ENCODE measurements at regions not wholly inside any gene's neighbourhood (a gene's known extent, or its start where the extent isn't known, plus 50 kb on each side); places are given as distances from the start of the nearest gene placed in this dataset.
"Not testable (repeated sequence)": the region's sequence is repeated elsewhere in the genome, so short reads cannot be mapped to it uniquely, and the experiment has no call there.

GRCh38 chr14:99995700-99996356 is 69.4 kb upstream of the EVL start:
- no peak overlapping the region for H2AK5ac ChIP-seq (ENCODE audit: low read length, severe bottlenecking)
- 39% methylated on average over 2 of the region's 2 CpGs for WGBS

GRCh38 chr14:99996951-99997571 is 68.2 kb upstream of the EVL start:
- no peak overlapping the region for H2AFZ ChIP-seq (ENCODE audit: low read depth, low read length)
- H3K27me3 ChIP-seq (ENCODE audit: control insufficient read depth in 1 of 2, insufficient read depth in 1 of 2, low read length in 2 of 2) = no peaks in the 10 kb centered on the region
- no peak overlapping the region for H4K91ac ChIP-seq (ENCODE audit: low read length)
- no peaks in the 10 kb centered on the region for H3K4me1 ChIP-seq (ENCODE audit: control insufficient read depth, insufficient read depth, low read depth, low read length)
- 95% methylated on average over 3 of the region's 5 CpGs for WGBS
- H2BK5ac ChIP-seq (ENCODE audit: low read depth, low read length, poor library complexity, severe bottlenecking) = no peak overlapping the region
- H3K18ac ChIP-seq (ENCODE audit: low read depth in 1 of 2, low read length in 2 of 2) = no peak overlapping the region
- no peak overlapping the region for H2AK5ac ChIP-seq (ENCODE audit: low read length, severe bottlenecking)
- H3K14ac ChIP-seq (ENCODE audit: low read length in 2 of 2) = no peak overlapping the region
- peaks cover 0 to 3% of the 10 kb centered on the region in 2 experiments for H3K36me3 ChIP-seq (ENCODE audit: control insufficient read depth in 1 of 2, insufficient read depth in 2 of 2, low read depth in 1 of 2, low read length in 2 of 2)
- no peak overlapping the region for H2BK12ac ChIP-seq (ENCODE audit: low read length in 2 of 2)
- no peak for DNase-seq
- H2BK120ac ChIP-seq (ENCODE audit: low read depth, low read length) = no peak overlapping the region
- H4K8ac ChIP-seq (ENCODE audit: low read length) = no peak overlapping the region
- H3K9ac ChIP-seq (ENCODE audit: low read length) = no peak overlapping the region
- no peak overlapping the region for H2BK15ac ChIP-seq (ENCODE audit: low read depth, poor library complexity, severe bottlenecking)
- H3K4ac ChIP-seq (ENCODE audit: low read depth in 1 of 2, low read length in 2 of 2) = no peak overlapping the region
- H3K4me3 ChIP-seq (ENCODE audit: insufficient read depth in 1 of 2, low read depth in 1 of 2, low read length in 2 of 2) = no peak overlapping the region
- no peak overlapping the region for H3K27ac ChIP-seq (ENCODE audit: low read length, poor library complexity, severe bottlenecking)
- H3K79me1 ChIP-seq (replicated peaks; ENCODE audit: low read length, poor library complexity, severe bottlenecking) = peaks cover 29% of the 10 kb centered on the region
- H3K9me3 ChIP-seq (ENCODE audit: control insufficient read depth, low read length) = no peaks in the 10 kb centered on the region
- H3K4me2 ChIP-seq (ENCODE audit: low read length, poor library complexity, severe bottlenecking) = no peak overlapping the region
- H3K23ac ChIP-seq (ENCODE audit: low read length in 2 of 2) = no peak overlapping the region

More at GRCh38 chr14:99995700-99996356, 69.4 kb upstream of the EVL start:
- Histone ChIP-seq H2BK120ac (ENCODE audit: low read depth, low read length) (no peak overlapping the region), H2BK15ac (ENCODE audit: low read depth, poor library complexity, severe bottlenecking) (no peak overlapping the region), H3K4ac (ENCODE audit: low read depth in 1 of 2, low read length in 2 of 2) (no peak overlapping the region), H3K4me1 (ENCODE audit: control insufficient read depth, insufficient read depth, low read depth, low read length) (no peaks in the 10 kb centered on the region), H3K23ac (ENCODE audit: low read length in 2 of 2) (no peak overlapping the region), H3K9me3 (ENCODE audit: control insufficient read depth, low read length) (no peaks in the 10 kb centered on the region), H3K79me1 (replicated peaks; ENCODE audit: low read length, poor library complexity, severe bottlenecking) (peaks cover 33% of the 10 kb centered on the region), H3K4me2 (ENCODE audit: low read length, poor library complexity, severe bottlenecking) (no peak overlapping the region), H3K18ac (ENCODE audit: low read depth in 1 of 2, low read length in 2 of 2) (no peak overlapping the region), H3K9ac (ENCODE audit: low read length) (no peak overlapping the region), H3K36me3 (ENCODE audit: control insufficient read depth in 1 of 2, insufficient read depth in 2 of 2, low read depth in 1 of 2, low read length in 2 of 2) (peaks cover 0 to 3% of the 10 kb centered on the region in 2 experiments), H4K91ac (ENCODE audit: low read length) (no peak overlapping the region), H2BK12ac (ENCODE audit: low read length in 2 of 2) (no peak overlapping the region), H3K4me3 (ENCODE audit: insufficient read depth in 1 of 2, low read depth in 1 of 2, low read length in 2 of 2) (no peak overlapping the region), H2BK5ac (ENCODE audit: low read depth, low read length, poor library complexity, severe bottlenecking) (no peak overlapping the region), H3K27me3 (ENCODE audit: control insufficient read depth in 1 of 2, insufficient read depth in 1 of 2, low read length in 2 of 2) (no peaks in the 10 kb centered on the region), H3K14ac (ENCODE audit: low read length in 2 of 2) (no peak overlapping the region), H3K27ac (ENCODE audit: low read length, poor library complexity, severe bottlenecking) (no peak overlapping the region), H4K8ac (ENCODE audit: low read length) (no peak overlapping the region), H2AFZ (ENCODE audit: low read depth, low read length) (no peak overlapping the region)
- DNase-seq = peak; percentile 55

- WGBS = 96% methylated on average over 15 of the region's 15 CpGs
- H3K4me1 ChIP-seq (ENCODE audit: control insufficient read depth, insufficient read depth, low read depth, low read length) = not testable (repeated sequence)
Observed at GRCh38 chr14:100000398-100000797, 64.8 kb upstream of the EVL start.

GRCh38 chr14:100004392-100004791 is 60.8 kb upstream of the EVL start:
- Histone ChIP-seq H3K4me2 (ENCODE audit: low read length, poor library complexity, severe bottlenecking) (no peak overlapping the region), H2BK15ac (ENCODE audit: low read depth, poor library complexity, severe bottlenecking) (no peak overlapping the region), H3K27ac (ENCODE audit: low read length, poor library complexity, severe bottlenecking) (no peak overlapping the region), H3K36me3 (ENCODE audit: control insufficient read depth in 1 of 2, insufficient read depth in 2 of 2, low read depth in 1 of 2, low read length in 2 of 2) (no peaks in the 10 kb centered on the region), H3K4ac (ENCODE audit: low read depth in 1 of 2, low read length in 2 of 2) (no peak overlapping the region), H3K9ac (ENCODE audit: low read length) (no peak overlapping the region), H2BK5ac (ENCODE audit: low read depth, low read length, poor library complexity, severe bottlenecking) (no peak overlapping the region), H2BK12ac (ENCODE audit: low read length in 2 of 2) (no peak overlapping the region), H3K9me3 (ENCODE audit: control insufficient read depth, low read length) (peaks cover 3% of the 10 kb centered on the region), H2BK120ac (ENCODE audit: low read depth, low read length) (no peak overlapping the region), H2AFZ (ENCODE audit: low read depth, low read length) (no peak overlapping the region), H3K79me1 (replicated peaks; ENCODE audit: low read length, poor library complexity, severe bottlenecking) (peaks cover 23% of the 10 kb centered on the region), H3K4me3 (ENCODE audit: insufficient read depth in 1 of 2, low read depth in 1 of 2, low read length in 2 of 2) (no peak overlapping the region), H4K91ac (ENCODE audit: low read length) (no peak overlapping the region), H3K4me1 (ENCODE audit: control insufficient read depth, insufficient read depth, low read depth, low read length) (no peaks in the 10 kb centered on the region), H3K18ac (ENCODE audit: low read depth in 1 of 2, low read length in 2 of 2) (no peak overlapping the region), H4K8ac (ENCODE audit: low read length) (no peak overlapping the region), H3K23ac (ENCODE audit: low read length in 2 of 2) (no peak overlapping the region), H3K27me3 (ENCODE audit: control insufficient read depth in 1 of 2, insufficient read depth in 1 of 2, low read length in 2 of 2) (no peaks in the 10 kb centered on the region), H2AK5ac (ENCODE audit: low read length, severe bottlenecking) (no peak overlapping the region), H3K14ac (ENCODE audit: low read length in 2 of 2) (no peak overlapping the region)
- 64% methylated on average over 1 of the region's 1 CpG for WGBS
- no peak for DNase-seq

More at GRCh38 chr14:100000398-100000797, 64.8 kb upstream of the EVL start:
- not testable (repeated sequence) for H3K4me2 ChIP-seq (ENCODE audit: low read length, poor library complexity, severe bottlenecking); H2AK5ac ChIP-seq (ENCODE audit: low read length, severe bottlenecking); H3K27ac ChIP-seq (ENCODE audit: low read length, poor library complexity, severe bottlenecking); H3K9ac ChIP-seq (ENCODE audit: low read length); H3K4me3 ChIP-seq (ENCODE audit: insufficient read depth in 1 of 2, low read depth in 1 of 2, low read length in 2 of 2); H4K91ac ChIP-seq (ENCODE audit: low read length); H3K4ac ChIP-seq (ENCODE audit: low read depth in 1 of 2, low read length in 2 of 2); H3K18ac ChIP-seq (ENCODE audit: low read depth in 1 of 2, low read length in 2 of 2); H3K23ac ChIP-seq (ENCODE audit: low read length in 2 of 2); DNase-seq; H2AFZ ChIP-seq (ENCODE audit: low read depth, low read length); H3K14ac ChIP-seq (ENCODE audit: low read length in 2 of 2); H3K36me3 ChIP-seq (ENCODE audit: control insufficient read depth in 1 of 2, insufficient read depth in 2 of 2, low read depth in 1 of 2, low read length in 2 of 2); H3K27me3 ChIP-seq (ENCODE audit: control insufficient read depth in 1 of 2, insufficient read depth in 1 of 2, low read length in 2 of 2); H4K8ac ChIP-seq (ENCODE audit: low read length); H2BK120ac ChIP-seq (ENCODE audit: low read depth, low read length); H2BK5ac ChIP-seq (ENCODE audit: low read depth, low read length, poor library complexity, severe bottlenecking); H2BK12ac ChIP-seq (ENCODE audit: low read length in 2 of 2); H2BK15ac ChIP-seq (ENCODE audit: low read depth, poor library complexity, severe bottlenecking); H3K9me3 ChIP-seq (ENCODE audit: control insufficient read depth, low read length)
- H3K79me1 ChIP-seq (replicated peaks; ENCODE audit: low read length, poor library complexity, severe bottlenecking) = peaks cover 33% of the 10 kb centered on the region
